IMR-90 (cell line): ENCODE measurements at regions not wholly inside any gene's neighbourhood (a gene's known extent, or its start where the extent isn't known, plus 50 kb on each side); places are given as distances from the start of the nearest gene placed in this dataset.

ENCODE experiments used
- ATAC-seq: fragments of 200-7000 bp; cut with Tn5 transposase; 2 replicates; pipeline ENCODE4 v1.9.1; 2020; ENCODE audit warnings: low read depth, mild to moderate bottlenecking, moderate library complexity
- BruUV-seq: library from RNA; stranded (reverse); fragments of 400-500 nt; replicated peaks from 2 replicates; lab custom pipeline; 2021; lab: Mats Ljungman, UMichigan
- CTCF ChIA-PET: fragments of 300-600 bp; formaldehyde crosslinking; extraction: SDS; loops from one replicate; lab custom pipeline; 2021; ENCODE audit warnings: antibody characterized with exemption; lab: Yijun Ruan, JAX
- POLR2A ChIA-PET: fragments of 300-600 bp; sonication (Branson Sonifier 250); formaldehyde crosslinking; loops from one replicate; lab custom pipeline; 2022; ENCODE audit warnings: antibody characterized with exemption; ENCODE audit not compliant: unreplicated experiment; lab: Charles Lee
- DNase-seq: peaks from one replicate; pipeline ENCODE4 v3.0.0; 2013
- H2AFZ ChIP-seq: replicated peaks from 2 replicates; pipeline ENCODE3; 2013; ENCODE audit warnings: low read length, mild to moderate bottlenecking; ENCODE audit not compliant: poor library complexity
- H2AK5ac ChIP-seq: 2 replicates; pipeline ENCODE4 v1.6.1; 2013; ENCODE audit warnings: low read depth, low read length, inconsistent platforms
- H2AK9ac ChIP-seq: replicated peaks from 2 replicates; pipeline ENCODE3; 2013; ENCODE audit warnings: mild to moderate bottlenecking, low read depth, low read length, moderate library complexity; ENCODE audit not compliant: poor library complexity
- H2BK120ac ChIP-seq: 2 replicates; pipeline ENCODE4 v1.6.1; 2013; ENCODE audit warnings: low read depth, low read length, inconsistent platforms
- H2BK15ac ChIP-seq: 3 replicates; pipeline ENCODE4 v1.6.1; 2013; ENCODE audit warnings: low read depth, low read length, inconsistent platforms
- H2BK20ac ChIP-seq: 2 replicates; pipeline ENCODE4 v1.6.1; 2013; ENCODE audit warnings: low read depth, mild to moderate bottlenecking, inconsistent platforms, low read length, moderate library complexity
- H2BK5ac ChIP-seq: 2 replicates; pipeline ENCODE4 v1.6.1; 2013; ENCODE audit warnings: mild to moderate bottlenecking, low read depth, low read length, inconsistent platforms; ENCODE audit not compliant: poor library complexity, severe bottlenecking
- H3K14ac ChIP-seq: replicated peaks from 2 replicates; pipeline ENCODE4 v1.6.1; 2013; ENCODE audit warnings: low read depth, low read length, inconsistent platforms
- H3K18ac ChIP-seq: 2 replicates; pipeline ENCODE4 v1.6.1; 2013; ENCODE audit warnings: low read depth, low read length, control low read depth
- H3K23ac ChIP-seq: 2 replicates; pipeline ENCODE4 v1.6.1; 2013; ENCODE audit warnings: low read depth, low read length, inconsistent platforms
- H3K27ac ChIP-seq: 2 replicates; pipeline ENCODE4 v1.5.1; 2013; ENCODE audit warnings: mild to moderate bottlenecking, control low read depth, low read length; ENCODE audit not compliant: insufficient read depth
- H3K27me3 ChIP-seq: 2 replicates; pipeline ENCODE4 v1.6.1; 2013; ENCODE audit warnings: low read length; ENCODE audit not compliant: control insufficient read depth, insufficient read depth
- H3K36me3 ChIP-seq: 2 replicates; pipeline ENCODE4 v1.6.1; 2013; ENCODE audit warnings: low read length, mixed read lengths; ENCODE audit not compliant: control insufficient read depth, insufficient read depth
- H3K4ac ChIP-seq: 2 replicates; pipeline ENCODE4 v1.6.1; 2013; ENCODE audit warnings: low read depth, low read length, inconsistent platforms
- H3K4me1 ChIP-seq: 2 replicates; pipeline ENCODE4 v1.6.1; 2013; ENCODE audit warnings: low read length, mixed read lengths; ENCODE audit not compliant: control insufficient read depth, insufficient read depth
- H3K4me2 ChIP-seq: 2 replicates; pipeline ENCODE4 v1.6.1; 2013; ENCODE audit warnings: low read depth, mild to moderate bottlenecking, control low read depth, low read length, moderate library complexity
- H3K4me3 ChIP-seq: 2 replicates; pipeline ENCODE4 v1.5.1; 2013; ENCODE audit warnings: low read depth, mild to moderate bottlenecking, control low read depth, low read length, moderate library complexity; ENCODE audit not compliant: insufficient read depth
- H3K56ac ChIP-seq: 2 replicates; pipeline ENCODE4 v1.6.1; 2013; ENCODE audit warnings: low read length, inconsistent platforms; ENCODE audit not compliant: insufficient read depth; ENCODE audit errors: extremely low read depth
- H3K79me1 ChIP-seq, 2 experiments: 2 replicates each; pipeline ENCODE4 v1.6.1; 2013; ENCODE audit warnings: low read length in 2 of 2, inconsistent platforms in 1 of 2, low read depth in 1 of 2
- H3K9ac ChIP-seq: 2 replicates; pipeline ENCODE4 v1.6.1; 2013; ENCODE audit warnings: low read depth, low read length, control low read depth
- H3K9me1 ChIP-seq: 2 replicates; pipeline ENCODE4 v1.6.1; 2013; ENCODE audit warnings: low read length, inconsistent platforms; ENCODE audit not compliant: insufficient read depth
- H3K9me3 ChIP-seq: 2 replicates; pipeline ENCODE4 v1.6.1; 2013; ENCODE audit warnings: low read length; ENCODE audit not compliant: control insufficient read depth, insufficient read depth
- H4K20me1 ChIP-seq: 2 replicates; pipeline ENCODE4 v1.6.1; 2013; ENCODE audit warnings: low read length, inconsistent platforms; ENCODE audit not compliant: insufficient read depth
- H4K5ac ChIP-seq: 2 replicates; pipeline ENCODE4 v1.6.1; 2013; ENCODE audit warnings: mild to moderate bottlenecking, low read depth, low read length, control low read depth
- H4K8ac ChIP-seq, 2 experiments: 2 replicates each; pipeline ENCODE4 v1.6.1; 2013; ENCODE audit warnings: low read depth in 2 of 2, low read length in 2 of 2, control low read depth in 1 of 2, inconsistent platforms in 1 of 2
- H4K91ac ChIP-seq: 2 replicates; pipeline ENCODE4 v1.6.1; 2013; ENCODE audit warnings: low read depth, low read length, inconsistent platforms; ENCODE audit not compliant: insufficient read depth
- FOS ChIP-seq: fragments of 150-350 bp; IDR thresholded peaks from 2 replicates; pipeline ENCODE4 v1.6.1; 2016; ENCODE audit warnings: low read depth, low read length
- POLR2A ChIP-seq: IDR thresholded peaks from 2 replicates; pipeline ENCODE4 v1.6.1; 2012; ENCODE audit warnings: mild to moderate bottlenecking, low read depth, low read length
- WGBS, 2 experiments: methylation state at CpG; one replicate each; pipeline versions ENCODE4 v1.1.5 to v1.1.7; 2013; ENCODE audit warnings: missing lambda C conversion rate in 2 of 2; ENCODE audit not compliant: insufficient read length in 1 of 2; ENCODE audit errors: extremely low coverage in 2 of 2; 5-methylcytosine and 5-hydroxymethylcytosine counted together
- dilution Hi-C: fragments of 300-500 bp; cut with HindIII; formaldehyde crosslinking; loops from one replicate; pipeline ENCODE4 v1.14.3; 2018; ENCODE audit warnings: low sequenced_read_pairs; ENCODE audit not compliant: unreplicated experiment
- in situ Hi-C: fragments of 300-500 bp; cut with MboI; formaldehyde crosslinking; loops from 3 replicates; pipeline ENCODE4 v1.14.3; 2019; ENCODE audit warnings: low sequenced_read_pairs, inconsistent platforms, mixed read lengths
- intact Hi-C: fragments of 100-400 bp; cut with micrococcal nuclease; formaldehyde crosslinking; loops from 2 replicates; pipeline ENCODE4 v1.10.0; 2022

GRCh38 chr4:110289601-110290100, 91.2 kb upstream of the ELOVL6 start:
- no peak for TF ChIP-seq POLR2A
- no peak for TF ChIP-seq FOS
- Histone ChIP-seq H4K20me1 (no peaks in the 10 kb centered on the region), H3K4me1 (no peaks in the 10 kb centered on the region), H3K18ac (no peak overlapping the region), H3K27me3 (no peaks in the 10 kb centered on the region), H2BK5ac (no peak overlapping the region), H3K4me3 (no peak overlapping the region), H3K4ac (no peak overlapping the region), H3K56ac (no peak overlapping the region), H3K9me3 (peaks cover 3% of the 10 kb centered on the region; the same call in 1 of the 2 replicates), H4K8ac (no peak overlapping the region), H3K4me2 (no peak overlapping the region), H2BK20ac (no peak overlapping the region), H3K9me1 (no peaks in the 10 kb centered on the region), H4K91ac (no peak overlapping the region), H2AK9ac (no peak overlapping the region), H4K5ac (no peak overlapping the region), H3K14ac (no peak overlapping the region), H3K79me1 (no peaks in the 10 kb centered on the region), H3K36me3 (no peaks in the 10 kb centered on the region), H3K9ac (no peak overlapping the region), H2BK120ac (no peak overlapping the region), H2BK15ac (no peak overlapping the region), H3K23ac (no peak overlapping the region), H2AK5ac (no peak overlapping the region), H2AFZ (no peak overlapping the region), H3K27ac (no peak overlapping the region)
- POLR2A ChIA-PET: no interaction called here
- ATAC-seq (no peak), DNase-seq (no peak)
- intact Hi-C loops (no loop called here), in situ Hi-C loops (no loop called here), dilution Hi-C loops (no loop called here)
- CTCF ChIA-PET: no interaction called here
- BruUV-seq: no TSS peak
- WGBS, 2 experiments: no CpG with 5 or more reads among the region's 2 CpGs
